ENCODE measurements at regions not wholly inside any gene's neighbourhood (a gene's known extent, or its start where the extent isn't known, plus 50 kb on each side); places are given as distances from the start of the nearest gene placed in this dataset.

- TF ChIP-seq CTCF (IDR thresholded peaks at IDR 0.05) (no peak), POLR2AphosphoS5 (IDR thresholded peaks at IDR 0.05) (no peak), POLR2A (IDR thresholded peaks at IDR 0.05) (no peak)
Observed at GRCh38 chr3:118754406-118755252, 280.0 kb downstream of the IGSF11 start.

All from prostate gland (tissue), 2 donors.